A673 (cell line): ENCODE measurements at regions not wholly inside any gene's neighbourhood (a gene's known extent, or its start where the extent isn't known, plus 50 kb on each side); places are given as distances from the start of the nearest gene placed in this dataset.

ENCODE experiments used
- CTCF ChIP-seq: fragments of 300-800, 200-600 bp; sonication (generic); conservative IDR thresholded peaks from 2 replicates; pipeline ENCODE4 v1.5.1; 2017; ENCODE audit warnings: low read depth, mild to moderate bottlenecking, antibody characterized with exemption, low read length, moderate library complexity, mixed read lengths
- EZH2 ChIP-seq: fragments of 200-600 bp; sonication (generic); IDR thresholded peaks from 2 replicates; pipeline ENCODE4 v1.6.1; 2017; ENCODE audit warnings: borderline replicate concordance, low read depth, mild to moderate bottlenecking, mixed read lengths, antibody characterized with exemption, low read length; ENCODE audit not compliant: poor library complexity, severe bottlenecking

- TF ChIP-seq CTCF (no peak), EZH2 (no peak)
Measured at GRCh38 chr1:30047576-30047975, 675.8 kb downstream of the MATN1 start.
